Epithelial cell of esophagus (primary cell): ENCODE measurements at regions not wholly inside any gene's neighbourhood (a gene's known extent, or its start where the extent isn't known, plus 50 kb on each side); places are given as distances from the start of the nearest gene placed in this dataset.

ENCODE experiments used
- DNase-seq: peaks from one replicate; pipeline ENCODE4 v3.0.0; 2010; ENCODE audit warnings: low read depth
- H3K4me3 ChIP-seq: 2 replicates; pipeline ENCODE4 v1.5.1; 2011; ENCODE audit warnings: mild to moderate bottlenecking, low read length, control low read depth
- CTCF ChIP-seq: IDR thresholded peaks from 2 replicates; pipeline ENCODE4 v1.5.1; 2011; ENCODE audit warnings: low read depth, mild to moderate bottlenecking, low read length, control low read depth, inconsistent platforms; ENCODE audit not compliant: insufficient read depth; ENCODE audit errors: missing control alignments

GRCh38 chr11:27916541-27917100, 191.3 kb downstream of the KIF18A start:
- no peak for TF ChIP-seq CTCF
- DNase-seq: no peak
- H3K4me3 ChIP-seq: no peak overlapping the region

GRCh38 chr11:27914080-27914479, 193.9 kb downstream of the KIF18A start:
- DNase-seq: peak; percentile 30
- no peak overlapping the region for H3K4me3 ChIP-seq
- TF ChIP-seq CTCF: no peak

GRCh38 chr11:27913650-27914049, 194.3 kb downstream of the KIF18A start:
- no peak for TF ChIP-seq CTCF
- no peak overlapping the region for H3K4me3 ChIP-seq
- peak; percentile 60 for DNase-seq

- no peak for TF ChIP-seq CTCF
- no peak for DNase-seq
- H3K4me3 ChIP-seq: no peak overlapping the region
These were observed 195.0 kb downstream of the KIF18A start for GRCh38 chr11:27912916-27913315.

- no peak for TF ChIP-seq CTCF
- peak; percentile 85 for DNase-seq
- H3K4me3 ChIP-seq: no peak overlapping the region
These were observed 197.6 kb downstream of the KIF18A start for GRCh38 chr11:27910186-27910931.

GRCh38 chr11:27909386-27909785, 198.6 kb downstream of the KIF18A start:
- no peak for DNase-seq
- TF ChIP-seq CTCF: no peak
- no peak overlapping the region for H3K4me3 ChIP-seq

GRCh38 chr11:27908621-27909020, 199.3 kb downstream of the KIF18A start:
- no peak overlapping the region for H3K4me3 ChIP-seq
- no peak for DNase-seq
- TF ChIP-seq CTCF: no peak
